NCI-H1105 (cell line): ENCODE measurements at regions not wholly inside any gene's neighbourhood (a gene's known extent, or its start where the extent isn't known, plus 50 kb on each side); places are given as distances from the start of the nearest gene placed in this dataset.

Experiments used
- DNase-seq: peaks from one replicate; lab custom pipeline; 2025; lab: John Stamatoyannopoulos, UW

- DNase-seq: no peak
Measured at GRCh38 chr14:76603713-76604112, 157.6 kb upstream of the VASH1 start.

DNA sequence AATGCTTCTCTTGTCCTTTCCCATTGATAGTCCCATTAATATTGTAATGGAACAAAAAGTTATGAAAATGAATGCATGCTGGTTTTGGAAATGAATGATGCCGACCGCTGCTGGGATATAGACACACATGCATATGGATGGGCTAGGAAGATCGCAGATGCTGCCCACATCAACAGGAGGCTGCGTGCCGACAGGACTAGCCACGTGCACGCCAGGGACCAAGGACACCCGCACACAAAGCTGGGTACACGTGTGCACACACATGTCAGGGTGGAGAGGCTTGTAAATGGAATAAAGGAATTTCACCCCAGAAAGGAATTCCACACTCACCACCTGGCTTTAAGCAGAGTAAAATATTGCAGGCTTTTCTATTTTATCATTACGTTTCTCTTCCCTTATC is 153.8 kb upstream of the VASH1 start:
- no peak for DNase-seq

DNA sequence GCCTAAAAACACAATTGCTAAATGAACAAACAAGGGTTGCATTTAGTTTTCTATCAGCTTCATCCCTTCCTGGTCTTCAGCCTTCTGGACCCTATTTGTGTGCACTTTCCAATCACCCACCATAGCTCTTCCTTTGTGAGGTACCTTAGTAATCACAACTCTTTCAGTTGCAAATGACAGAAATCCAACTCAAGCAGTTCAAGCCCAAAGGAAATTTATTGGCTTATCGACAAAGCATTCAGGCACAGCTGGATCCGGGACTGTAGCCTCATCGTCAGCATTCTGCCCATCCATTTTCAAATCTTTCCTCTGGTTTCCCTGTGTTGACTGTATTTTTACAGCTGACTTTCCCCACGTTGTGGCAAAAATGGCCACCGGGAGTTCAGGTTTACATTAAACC is 148.6 kb upstream of the VASH1 start:
- no peak for DNase-seq

- DNase-seq: no peak
Measured at GRCh38 chr14:76613616-76614015, 147.7 kb upstream of the VASH1 start.

DNA sequence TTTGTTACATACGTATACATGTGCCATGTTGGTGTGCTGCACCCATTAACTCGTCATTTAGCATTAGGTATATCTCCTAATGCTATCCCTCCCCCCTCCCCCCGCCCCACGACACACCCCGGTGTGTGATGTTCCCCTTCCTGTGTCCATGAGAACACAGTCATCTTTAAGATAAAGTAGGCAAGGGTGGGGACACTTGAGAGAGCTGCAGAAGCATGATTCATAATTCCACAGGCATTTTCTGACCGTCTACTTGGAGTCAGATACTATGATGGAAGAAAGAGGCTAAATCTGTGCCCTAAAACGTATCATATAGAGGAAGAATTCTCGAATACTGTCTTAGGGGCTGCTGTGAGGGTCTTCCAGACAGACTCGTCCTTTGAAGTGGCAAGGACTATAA is 145.9 kb upstream of the VASH1 start:
- no peak for DNase-seq

- DNase-seq: no peak
Measured at GRCh38 chr14:76617440-76617839, 143.8 kb upstream of the VASH1 start.

DNA sequence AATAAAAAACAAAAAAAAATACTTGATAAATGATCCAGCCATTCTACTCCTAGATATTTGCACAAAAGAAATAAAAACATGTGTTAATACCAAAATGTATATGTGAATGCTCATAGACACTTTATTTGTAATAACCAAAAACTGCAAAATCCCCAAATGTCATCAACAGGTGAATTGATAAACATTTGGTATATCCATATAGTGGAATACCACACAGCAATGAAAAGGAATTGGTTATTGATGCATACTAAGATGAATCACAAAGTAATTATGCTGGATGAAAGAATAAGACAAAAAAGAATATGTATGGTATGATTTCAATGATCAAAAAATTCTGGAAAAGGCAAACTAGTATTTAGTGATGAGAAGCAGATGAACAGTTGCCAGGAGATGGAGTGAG is 124.7 kb upstream of the VASH1 start:
- no peak for DNase-seq

DNA sequence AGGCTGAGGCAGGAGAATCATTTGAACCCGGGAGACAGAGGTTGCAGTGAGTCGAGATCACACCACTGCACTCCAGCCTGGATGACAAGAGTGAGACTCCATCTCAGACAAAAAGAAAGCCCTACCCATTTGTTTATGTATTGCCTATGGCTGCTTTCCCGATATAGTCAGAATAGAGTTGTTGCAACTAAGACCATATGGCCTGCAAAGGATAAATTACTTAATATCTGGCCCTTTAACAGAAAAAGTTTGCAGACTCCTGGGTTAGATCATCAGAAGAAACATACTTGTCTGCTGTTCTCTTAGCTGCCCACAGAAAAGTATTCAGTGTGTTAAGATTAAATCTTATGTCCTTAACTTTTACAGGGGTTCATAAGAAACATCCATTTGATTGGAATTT is 122.4 kb upstream of the VASH1 start:
- no peak for DNase-seq

DNA sequence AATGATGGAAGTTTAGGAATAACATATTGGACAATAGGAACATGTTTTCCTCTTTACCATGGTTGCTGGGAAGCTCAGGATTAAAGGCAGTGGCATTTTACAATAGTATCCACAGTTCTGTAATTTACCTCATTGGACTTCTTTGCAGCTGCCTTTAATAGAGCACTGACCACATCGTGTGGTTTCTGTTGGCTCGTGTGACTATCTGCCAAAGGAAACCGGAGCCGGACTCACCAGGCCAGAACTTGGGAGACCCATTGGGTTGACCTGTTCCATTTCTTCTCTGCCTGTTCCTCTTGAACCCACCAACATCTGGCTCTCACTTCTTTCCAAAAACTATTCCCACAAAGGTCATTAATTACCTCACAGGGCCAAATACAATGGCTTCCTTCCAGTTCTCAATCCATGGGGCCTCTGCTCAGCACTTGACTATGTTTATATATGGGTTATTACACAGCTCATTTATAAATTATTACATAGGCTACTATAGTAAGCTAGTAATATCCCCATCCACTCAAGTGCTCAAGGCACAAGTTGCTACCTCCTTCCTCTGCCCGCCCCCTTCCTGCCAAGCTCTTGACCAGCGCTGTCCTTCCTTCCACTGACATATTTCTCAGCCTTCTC is 121.5 kb upstream of the VASH1 start:
- DNase-seq: no peak

DNA sequence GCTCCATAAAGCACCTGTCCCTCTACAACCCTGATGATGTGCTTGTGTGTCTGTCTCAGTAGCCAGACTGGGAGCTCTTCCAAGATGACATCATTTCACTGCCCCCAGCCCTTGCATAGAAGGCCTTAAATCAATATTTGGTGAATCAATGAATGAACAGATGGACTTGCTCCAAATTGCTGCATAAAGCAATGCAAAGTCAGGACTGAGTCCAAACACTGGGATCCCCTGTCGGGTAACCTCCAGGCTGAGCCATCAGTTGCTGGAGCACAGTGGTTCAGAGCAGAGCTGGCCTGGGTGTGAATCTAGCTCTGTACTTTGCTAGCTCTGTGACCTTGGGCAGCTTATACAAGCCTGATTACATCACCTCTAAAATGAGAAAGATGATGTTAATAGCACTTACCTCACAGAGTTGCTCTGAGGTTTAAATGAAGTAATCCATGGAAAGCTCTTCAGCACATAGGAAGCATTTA is 120.3 kb upstream of the VASH1 start:
- DNase-seq: no peak

DNA sequence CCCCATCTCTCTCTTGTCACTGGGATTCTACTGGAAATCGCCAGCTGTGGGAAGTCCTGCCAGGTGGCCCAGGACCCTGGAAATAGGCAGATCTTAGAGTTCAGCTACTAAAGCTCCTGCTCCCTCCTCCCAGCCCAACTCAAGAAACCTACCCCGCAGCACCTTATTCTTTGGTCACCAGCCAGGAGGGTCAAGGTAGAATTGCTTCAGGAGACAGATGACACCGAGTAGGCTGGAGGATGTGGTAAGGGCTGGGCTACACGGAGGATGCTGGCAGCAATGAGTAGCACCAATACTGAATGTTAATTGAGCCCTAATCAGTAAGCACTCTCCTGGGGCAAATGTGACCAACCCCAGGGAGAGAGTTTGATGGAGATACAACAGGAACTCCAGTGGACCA is 119.7 kb upstream of the VASH1 start:
- no peak for DNase-seq

DNA sequence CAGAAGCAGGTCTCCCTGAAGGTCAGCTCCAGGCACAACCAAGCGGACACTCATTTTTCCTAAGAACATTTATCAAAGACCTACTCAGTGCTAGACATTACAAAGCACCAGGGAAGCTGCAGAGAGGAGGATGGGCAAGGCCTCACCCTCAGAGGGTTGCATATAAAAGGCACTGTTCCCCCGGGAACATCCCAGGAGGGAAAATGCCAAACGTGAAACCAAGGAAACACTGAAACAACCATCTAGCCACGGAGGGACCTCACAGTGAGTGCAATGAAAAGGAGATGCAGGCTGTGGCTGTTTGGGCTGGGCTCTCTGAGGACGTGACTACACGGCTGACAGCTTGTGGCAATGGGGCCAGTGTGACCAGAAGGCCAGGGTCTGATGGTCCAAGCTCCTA is 117.4 kb upstream of the VASH1 start:
- no peak for DNase-seq

DNA sequence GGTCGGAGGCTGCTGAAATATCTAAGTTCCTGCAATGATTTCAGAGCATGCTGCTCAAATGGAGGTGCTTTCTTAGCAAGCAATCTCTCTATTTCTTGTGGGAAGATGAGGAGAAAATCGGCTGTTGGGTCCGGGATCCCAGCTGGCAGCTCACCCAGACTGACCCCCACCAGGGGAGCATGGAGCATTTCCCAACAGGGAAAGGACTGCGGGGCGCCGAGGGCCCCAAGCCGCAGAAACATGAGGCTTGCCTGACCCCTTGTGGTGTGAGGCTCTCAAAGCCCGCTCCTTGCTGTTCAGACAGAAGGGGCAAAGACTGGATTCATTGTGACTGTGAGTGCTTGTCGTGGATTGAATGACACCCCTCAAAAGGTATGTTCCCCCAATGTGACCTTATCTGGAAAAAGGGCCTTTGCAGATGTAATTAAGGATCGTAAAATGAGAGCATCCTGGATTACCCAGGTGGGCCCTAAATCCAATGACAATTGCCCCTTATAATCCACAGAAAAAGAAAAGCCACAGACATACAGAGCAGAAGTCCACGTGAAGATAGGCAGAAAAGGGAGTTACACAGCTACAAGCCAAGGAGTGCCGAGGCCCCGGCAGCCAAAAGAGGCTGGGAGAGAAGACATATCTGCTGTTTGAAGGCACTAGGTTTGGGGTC is 116.3 kb upstream of the VASH1 start:
- peak; percentile 30 for DNase-seq

DNA sequence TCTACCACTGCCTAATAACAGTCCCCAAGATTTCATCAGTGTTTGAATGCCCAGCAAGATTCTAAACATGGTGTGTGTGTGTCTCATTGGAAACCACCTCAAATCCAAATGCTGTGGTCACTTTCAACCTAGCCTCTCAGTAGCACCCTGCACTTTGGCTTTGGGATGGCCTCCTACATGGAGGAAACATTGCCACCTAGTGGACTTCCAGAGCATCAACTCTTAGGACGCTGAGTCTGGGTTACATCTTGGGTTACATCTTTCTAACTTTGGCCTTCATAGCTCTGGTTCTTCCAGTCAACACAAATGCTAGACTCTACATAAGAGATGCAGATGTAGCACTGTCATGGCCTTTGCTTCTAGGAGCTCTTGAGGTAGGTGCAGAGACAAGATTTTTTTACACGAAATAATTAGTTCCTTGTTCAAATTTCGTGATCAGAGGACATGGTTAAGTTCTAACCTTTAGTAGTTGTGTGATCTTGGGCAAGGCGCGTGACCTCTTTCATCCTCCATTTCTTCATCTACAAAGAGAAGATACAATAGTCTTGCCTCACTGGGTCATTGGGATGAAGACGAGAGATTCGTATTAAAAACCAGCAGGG is 113.5 kb upstream of the VASH1 start:
- DNase-seq: peak; percentile 47

DNA sequence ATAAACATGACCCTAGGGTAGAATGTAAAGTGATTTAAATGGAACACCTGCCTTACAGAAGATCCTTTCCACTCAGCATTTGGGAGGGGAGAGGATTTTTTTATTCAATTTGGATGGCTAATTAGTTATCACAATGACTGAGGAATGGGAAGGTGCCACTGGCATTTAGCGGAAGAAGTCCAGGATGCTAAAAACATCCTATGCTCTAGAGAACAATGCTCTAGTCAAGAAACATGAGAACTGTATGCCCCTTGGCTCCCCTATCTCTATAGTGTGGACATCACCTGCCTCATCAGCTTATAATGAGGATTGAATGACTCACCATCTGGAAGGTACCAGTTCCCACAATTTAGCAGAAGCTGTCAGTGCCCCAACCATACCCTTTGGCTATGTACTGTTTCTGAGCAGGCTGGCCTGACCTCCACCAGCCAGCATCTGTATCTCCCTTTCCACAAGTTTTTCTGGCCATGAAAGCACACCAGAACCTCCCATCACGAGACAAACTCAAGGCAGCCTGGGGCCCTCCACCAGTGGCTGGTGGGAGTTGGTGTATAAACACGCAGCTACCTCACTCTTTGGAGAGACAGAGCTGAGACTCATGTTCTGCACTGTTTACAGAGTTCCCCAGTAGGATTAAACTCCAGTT is 109.7 kb upstream of the VASH1 start:
- DNase-seq: no peak

GRCh38 chr14:76653875-76654572 is 107.2 kb upstream of the VASH1 start:
- no peak for DNase-seq

- no peak for DNase-seq
Measured at GRCh38 chr14:76654573-76655108, 106.6 kb upstream of the VASH1 start.

DNA sequence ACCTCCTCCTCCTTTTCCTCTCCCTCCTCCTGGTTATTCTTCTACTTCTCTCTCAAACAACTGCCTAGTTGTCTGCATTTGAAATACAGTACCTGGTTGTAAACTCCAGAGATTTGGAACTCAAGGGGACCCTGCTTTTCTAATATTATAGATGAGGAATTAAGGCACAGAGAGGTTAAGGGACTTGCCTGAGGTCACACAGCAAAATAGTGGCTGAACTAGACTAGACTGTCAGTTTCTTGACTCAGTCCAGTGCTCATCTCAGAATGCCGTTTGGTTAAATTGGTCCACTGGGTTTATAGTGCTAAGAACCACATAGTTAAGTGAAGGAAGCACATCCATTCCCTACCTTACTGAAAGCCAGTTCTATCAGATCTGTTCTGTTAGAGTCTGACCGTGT is 105.9 kb upstream of the VASH1 start:
- no peak for DNase-seq

DNA sequence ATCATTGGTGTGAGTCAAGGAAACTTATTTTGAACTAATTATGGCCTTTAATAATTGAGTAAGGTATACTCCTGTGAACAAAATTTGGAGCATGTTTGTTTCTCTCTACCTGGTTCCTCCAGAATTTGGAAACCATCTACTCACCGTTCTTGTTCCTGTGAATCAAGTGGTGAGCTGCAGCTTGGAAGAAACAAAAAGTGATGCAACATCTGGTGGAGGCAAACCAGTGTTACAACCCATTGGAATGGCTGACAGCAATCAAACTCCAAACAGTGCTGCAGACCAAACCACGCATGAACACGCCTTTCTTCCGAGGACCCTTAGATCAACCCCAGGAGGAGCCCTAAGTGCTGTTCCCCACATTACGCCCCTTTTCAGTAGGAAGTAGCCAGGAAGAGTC is 104.7 kb upstream of the VASH1 start:
- DNase-seq: no peak

- DNase-seq: no peak
Measured at GRCh38 chr14:76657404-76657803, 103.9 kb upstream of the VASH1 start.

DNA sequence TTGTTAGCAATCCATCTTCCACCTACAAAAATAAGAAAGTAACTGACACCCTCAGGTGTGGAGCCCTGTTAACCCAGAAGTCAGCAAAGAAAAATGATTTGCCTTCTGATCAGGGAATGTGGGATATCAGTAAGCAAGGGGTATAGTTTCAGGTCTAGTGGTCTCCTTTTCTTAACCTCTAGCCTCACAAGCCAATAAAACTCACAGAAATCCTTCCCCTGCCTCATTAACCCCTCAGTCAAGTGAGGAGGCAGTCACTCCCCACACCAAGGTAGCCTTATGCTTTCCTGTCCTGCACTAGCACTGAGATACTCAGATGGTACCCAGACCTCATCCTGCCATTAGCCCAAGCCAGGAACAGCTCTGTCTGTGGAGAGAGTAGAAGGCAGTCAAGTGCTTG is 103.4 kb upstream of the VASH1 start:
- no peak for DNase-seq

- DNase-seq: no peak
Measured at GRCh38 chr14:76662580-76662979, 98.7 kb upstream of the VASH1 start.
